ENCODE measurements at regions not wholly inside any gene's neighbourhood (a gene's known extent, or its start where the extent isn't known, plus 50 kb on each side); places are given as distances from the start of the nearest gene placed in this dataset.

GRCh38 chr6:147868427-147869190 lies 360.1 kb downstream of the SAMD5 start:
- Histone ChIP-seq H3K9me3 (ENCODE audit: control insufficient read depth in 1 of 2, insufficient read depth in 1 of 2, low read depth in 1 of 2, low read length in 2 of 2) (no peaks in the 10 kb centered on the region), H3K9ac (ENCODE audit: low read length) (no peak overlapping the region), H3K4me1 (ENCODE audit: control insufficient read depth in 1 of 2, insufficient read depth in 2 of 2, low read length in 2 of 2) (no peaks in the 10 kb centered on the region), H4K20me1 (ENCODE audit: insufficient read depth) (no peaks in the 10 kb centered on the region), H3K4me2 (ENCODE audit: low read length) (no peak overlapping the region), H3K27ac (ENCODE audit: low read depth, low read length) (no peak overlapping the region), H3K4me3 (replicated peaks in 1 of 2; ENCODE audit: low read depth in 1 of 2, low read length in 2 of 2) (no peak overlapping the region), H3K27me3 (ENCODE audit: insufficient read depth, low read length) (no peaks in the 10 kb centered on the region), H3K9me2 (ENCODE audit: insufficient read depth) (no peaks in the 10 kb centered on the region), H3K79me2 (ENCODE audit: insufficient read depth, low read length) (no peaks in the 10 kb centered on the region), H2AFZ (ENCODE audit: low read depth, low read length, poor library complexity, severe bottlenecking) (no peak overlapping the region), H3K36me3 (ENCODE audit: control insufficient read depth in 1 of 2, insufficient read depth in 2 of 2, low read length in 2 of 2) (no peaks in the 10 kb centered on the region)
- ChIA-PET CTCF (no interaction called here), RAD21 (ENCODE audit: low non-redundant PET in 1 of 2, low total read pairs in 2 of 2, uncharacterized antibody in 2 of 2, unreplicated experiment in 2 of 2) (no interaction called here), POLR2A (no interaction called here)
- DNase-seq (ENCODE audit: low read depth, low spot score) (no peak), ATAC-seq (no peak)
- TF ChIP-seq FOSL1 (IDR thresholded peaks at IDR 0.05; ENCODE audit: low read depth) (no peak), POLR2A (IDR thresholded peaks at IDR 0.05; ENCODE audit: borderline replicate concordance, extremely low read depth, insufficient read depth, insufficient read length) (no peak), EZH2phosphoT487 (IDR thresholded peaks at IDR 0.05; ENCODE audit: borderline replicate concordance) (no peak), MAX (IDR thresholded peaks at IDR 0.05) (no peak), SP1 (IDR thresholded peaks at IDR 0.05; ENCODE audit: low read depth) (no peak), EGR1 (IDR thresholded peaks at IDR 0.05; ENCODE audit: low read depth) (no peak), ZFX (IDR thresholded peaks at IDR 0.05) (no peak)
- no TSS peak for BruUV-seq (replicated peaks)
- intact Hi-C loops (cut with micrococcal nuclease), result no loop called here

- CTCF ChIA-PET, result no interaction called here
These were observed 360.7 kb downstream of the SAMD5 start for GRCh38 chr6:147869201-147869600.

More at GRCh38 chr6:147869201-147869600, 360.7 kb downstream of the SAMD5 start:
- H3K27me3 ChIP-seq (ENCODE audit: insufficient read depth, low read length), result no peaks in the 10 kb centered on the region
- no peak overlapping the region for H3K27ac ChIP-seq (ENCODE audit: low read depth, low read length)
- no peaks in the 10 kb centered on the region for H3K79me2 ChIP-seq (ENCODE audit: insufficient read depth, low read length)
- H3K9ac ChIP-seq (ENCODE audit: low read length), result no peak overlapping the region
- H2AFZ ChIP-seq (ENCODE audit: low read depth, low read length, poor library complexity, severe bottlenecking), result no peak overlapping the region
- no peaks in the 10 kb centered on the region for H3K4me1 ChIP-seq (ENCODE audit: control insufficient read depth in 1 of 2, insufficient read depth in 2 of 2, low read length in 2 of 2)
- TF ChIP-seq SP1 (IDR thresholded peaks at IDR 0.05; ENCODE audit: low read depth) (no peak), EZH2phosphoT487 (IDR thresholded peaks at IDR 0.05; ENCODE audit: borderline replicate concordance) (no peak), ZNF274 (IDR thresholded peaks at IDR 0.05; ENCODE audit: low read depth, low read length) (no peak)
- no peaks in the 10 kb centered on the region for H4K20me1 ChIP-seq (ENCODE audit: insufficient read depth)
- no peaks in the 10 kb centered on the region for H3K9me3 ChIP-seq (ENCODE audit: control insufficient read depth in 1 of 2, insufficient read depth in 1 of 2, low read depth in 1 of 2, low read length in 2 of 2)
- DNase-seq (ENCODE audit: low read depth, low spot score) (no peak), ATAC-seq (no peak)
- intact Hi-C loops (cut with micrococcal nuclease), result no loop called here
- ChIA-PET RAD21 (ENCODE audit: low non-redundant PET in 1 of 2, low total read pairs in 2 of 2, uncharacterized antibody in 2 of 2, unreplicated experiment in 2 of 2) (no interaction called here), POLR2A (no interaction called here)
- no peaks in the 10 kb centered on the region for H3K36me3 ChIP-seq (ENCODE audit: control insufficient read depth in 1 of 2, insufficient read depth in 2 of 2, low read length in 2 of 2)
- no peak overlapping the region for H3K4me3 ChIP-seq (replicated peaks in 1 of 2; ENCODE audit: low read depth in 1 of 2, low read length in 2 of 2)
- no TSS peak for BruUV-seq (replicated peaks)
- H3K4me2 ChIP-seq (ENCODE audit: low read length), result no peak overlapping the region
- H3K9me2 ChIP-seq (ENCODE audit: insufficient read depth), result no peaks in the 10 kb centered on the region
